GM21619 (cell line): ENCODE measurements at regions not wholly inside any gene's neighbourhood (a gene's known extent, or its start where the extent isn't known, plus 50 kb on each side); places are given as distances from the start of the nearest gene placed in this dataset.
A peak's percentile ranks its signal among the peaks of the same experiment; 100 is the strongest.
"Not testable (repeated sequence)": the region's sequence is repeated elsewhere in the genome, so short reads cannot be mapped to it uniquely, and the experiment has no call there.

Experiments used
- ATAC-seq: cut with Tn5 transposase; IDR thresholded peaks from one replicate; pipeline ENCODE4 v1.9.1; 2021; ENCODE audit not compliant: unreplicated experiment

- ATAC-seq, result peak; percentile 82
Measured at GRCh38 chr2:75432761-75433361, 127.9 kb downstream of the EVA1A start.

GRCh38 chr2:75431763-75432162 lies 129.0 kb downstream of the EVA1A start:
- peak; percentile 61 for ATAC-seq

GRCh38 chr2:75431276-75431675 lies 129.5 kb downstream of the EVA1A start:
- no peak for ATAC-seq

GRCh38 chr2:75430449-75430848 lies 130.3 kb downstream of the EVA1A start:
- ATAC-seq, result not testable (repeated sequence)

GRCh38 chr2:75428646-75429443 lies 131.9 kb downstream of the EVA1A start:
- no peak for ATAC-seq

- ATAC-seq, result no peak
Measured at GRCh38 chr2:75428060-75428459, 132.7 kb downstream of the EVA1A start.

- no peak for ATAC-seq
Measured at GRCh38 chr2:75424936-75425619, 135.7 kb downstream of the EVA1A start.

GRCh38 chr2:75421986-75422385 lies 138.8 kb downstream of the EVA1A start:
- ATAC-seq, result no peak

- peak; percentile 81 for ATAC-seq
Measured at GRCh38 chr2:75416420-75417342, 144.1 kb downstream of the EVA1A start.

- no peak for ATAC-seq
Measured at GRCh38 chr2:75415731-75416130, 145.0 kb downstream of the EVA1A start.

GRCh38 chr2:75415111-75415626 lies 145.6 kb downstream of the EVA1A start:
- ATAC-seq, result no peak

- no peak for ATAC-seq
Measured at GRCh38 chr2:75411574-75411973, 149.2 kb downstream of the EVA1A start.

- no peak for ATAC-seq
Measured at GRCh38 chr2:75410702-75411101, 150.0 kb downstream of the EVA1A start.

- no peak for ATAC-seq
Measured at GRCh38 chr2:75408771-75409170, 152.0 kb downstream of the EVA1A start.

GRCh38 chr2:75407038-75407530 lies 153.7 kb downstream of the EVA1A start:
- no peak for ATAC-seq

- ATAC-seq, result no peak
Measured at GRCh38 chr2:75406131-75406581, 154.6 kb downstream of the EVA1A start.

GRCh38 chr2:75405000-75405399 lies 155.7 kb downstream of the EVA1A start:
- no peak for ATAC-seq

GRCh38 chr2:75403991-75404428 lies 156.7 kb downstream of the EVA1A start:
- peak; percentile 88 for ATAC-seq

- no peak for ATAC-seq
Measured at GRCh38 chr2:75396314-75396713, 164.4 kb downstream of the EVA1A start.

- ATAC-seq, result not testable (repeated sequence)
Measured at GRCh38 chr2:75394764-75395163, 166.0 kb downstream of the EVA1A start.
